OCI-LY3 (cell line): ENCODE measurements at regions not wholly inside any gene's neighbourhood (a gene's known extent, or its start where the extent isn't known, plus 50 kb on each side); places are given as distances from the start of the nearest gene placed in this dataset.
"Not testable (repeated sequence)": the region's sequence is repeated elsewhere in the genome, so short reads cannot be mapped to it uniquely, and the experiment has no call there.

Experiments used
- H2AFZ ChIP-seq: fragments of 200-600, 300-600 bp; shearing (Covaris generic); 2 replicates; pipeline ENCODE4 v1.6.0; 2014; ENCODE audit warnings: antibody characterized with exemption, low read depth, low read length
- H3K27ac ChIP-seq: fragments of 200-600, 300-600 bp; sonication (generic); 2 replicates; pipeline ENCODE4 v1.5.1; 2014; ENCODE audit warnings: mild to moderate bottlenecking, low read length, moderate library complexity, mixed read lengths
- H3K27me3 ChIP-seq: fragments of 200-600, 300-600 bp; sonication (generic); 2 replicates; pipeline ENCODE4 v1.6.1; 2014; ENCODE audit warnings: low read depth, low read length, mixed read lengths
- H3K36me3 ChIP-seq: fragments of 200-600, 300-600 bp; sonication (generic); replicated peaks from 2 replicates; pipeline ENCODE3; 2014; ENCODE audit warnings: low read depth, low read length, mixed read lengths
- H3K4me1 ChIP-seq: fragments of 300-600, 200-600 bp; sonication (generic); 2 replicates; pipeline ENCODE4 v1.6.1; 2014; ENCODE audit warnings: low read length, mixed read lengths
- H3K4me2 ChIP-seq: fragments of 200-600, 300-600 bp; sonication (generic); 2 replicates; pipeline ENCODE4 v1.6.1; 2014; ENCODE audit warnings: low read length, mixed read lengths
- H3K4me3 ChIP-seq: fragments of 300-600, 200-600 bp; sonication (generic); 2 replicates; pipeline ENCODE4 v1.5.1; 2014; ENCODE audit warnings: antibody characterized with exemption, mild to moderate bottlenecking, low read length, moderate library complexity
- H3K79me2 ChIP-seq: fragments of 300-600, 200-600 bp; shearing (Covaris generic); 2 replicates; pipeline ENCODE4 v1.6.1; 2014; ENCODE audit warnings: mild to moderate bottlenecking, low read length, mixed read lengths
- H3K9ac ChIP-seq: fragments of 300-600, 200-600 bp; shearing (Covaris generic); 2 replicates; pipeline ENCODE4 v1.6.0; 2014; ENCODE audit warnings: mild to moderate bottlenecking, low read length, moderate library complexity
- H3K9me3 ChIP-seq: fragments of 200-600, 300-600 bp; shearing (Covaris generic); 2 replicates; pipeline ENCODE4 v1.6.1; 2014; ENCODE audit warnings: low read length, mixed read lengths; ENCODE audit not compliant: insufficient read depth
- H4K20me1 ChIP-seq: fragments of 200-600, 300-600 bp; sonication (generic); 2 replicates; pipeline ENCODE4 v1.6.1; 2016; ENCODE audit warnings: low read length, mixed read lengths; ENCODE audit not compliant: insufficient read depth
- CTCF ChIP-seq: fragments of 200-600, 300-600 bp; sonication (generic); IDR thresholded peaks from 2 replicates; pipeline ENCODE4 v1.5.1; 2014; ENCODE audit warnings: antibody characterized with exemption, low read length, low read depth
- EZH2phosphoT487 ChIP-seq: fragments of 200-600 bp; shearing (Covaris generic); IDR thresholded peaks from 2 replicates; pipeline ENCODE4 v1.6.1; 2018; ENCODE audit warnings: antibody characterized with exemption, mixed run types, low read depth

GRCh38 chr2:89828416-89828815 lies 1136.9 kb downstream of the RPIA start:
- not testable (repeated sequence) for H3K36me3 ChIP-seq, H3K9ac ChIP-seq, H3K4me1 ChIP-seq, H3K4me3 ChIP-seq, H3K79me2 ChIP-seq, H3K27ac ChIP-seq, H3K27me3 ChIP-seq, H4K20me1 ChIP-seq, H2AFZ ChIP-seq, H3K4me2 ChIP-seq
- H3K9me3 ChIP-seq: peaks cover 29% of the 10 kb centered on the region

- not testable (repeated sequence) for H3K27ac ChIP-seq, H3K9ac ChIP-seq, H3K36me3 ChIP-seq, H3K4me2 ChIP-seq, H3K79me2 ChIP-seq, H3K4me3 ChIP-seq, H2AFZ ChIP-seq, H4K20me1 ChIP-seq, H3K4me1 ChIP-seq, H3K27me3 ChIP-seq
- H3K9me3 ChIP-seq: peaks cover 22% of the 10 kb centered on the region
Observed at GRCh38 chr2:89828961-89829631, 1137.6 kb downstream of the RPIA start.

- no peak overlapping the region for H2AFZ ChIP-seq
- TF ChIP-seq EZH2phosphoT487: no peak
- TF ChIP-seq CTCF: no peak
- H3K79me2 ChIP-seq: no peaks in the 10 kb centered on the region
- H3K27me3 ChIP-seq: no peaks in the 10 kb centered on the region
- H3K9ac ChIP-seq: no peak overlapping the region
- no peak overlapping the region for H3K4me2 ChIP-seq
- H3K4me1 ChIP-seq: no peaks in the 10 kb centered on the region
- no peaks in the 10 kb centered on the region for H4K20me1 ChIP-seq
- peaks cover 16% of the 10 kb centered on the region for H3K9me3 ChIP-seq
- no peak overlapping the region for H3K4me3 ChIP-seq
- no peaks in the 10 kb centered on the region for H3K36me3 ChIP-seq
- no peak overlapping the region for H3K27ac ChIP-seq
Observed at GRCh38 chr2:89829828-89830227, 1138.4 kb downstream of the RPIA start.

GRCh38 chr2:89830341-89831218 lies 1139.1 kb downstream of the RPIA start:
- not testable (repeated sequence) for H2AFZ ChIP-seq, H4K20me1 ChIP-seq, H3K27ac ChIP-seq, H3K4me2 ChIP-seq, H3K36me3 ChIP-seq, H3K4me1 ChIP-seq, H3K79me2 ChIP-seq, H3K9ac ChIP-seq, H3K4me3 ChIP-seq, H3K27me3 ChIP-seq
- H3K9me3 ChIP-seq: peaks cover 14% of the 10 kb centered on the region

- no peaks in the 10 kb centered on the region for H3K36me3 ChIP-seq
- H3K4me2 ChIP-seq: no peak overlapping the region
- H3K79me2 ChIP-seq: no peaks in the 10 kb centered on the region
- no peaks in the 10 kb centered on the region for H4K20me1 ChIP-seq
- H3K4me3 ChIP-seq: no peak overlapping the region
- TF ChIP-seq EZH2phosphoT487 (no peak), CTCF (no peak)
- H3K9me3 ChIP-seq: peaks cover 8% of the 10 kb centered on the region
- no peak overlapping the region for H3K9ac ChIP-seq
- H3K27ac ChIP-seq: no peak overlapping the region
- H3K27me3 ChIP-seq: no peaks in the 10 kb centered on the region
- no peak overlapping the region for H2AFZ ChIP-seq
- H3K4me1 ChIP-seq: no peaks in the 10 kb centered on the region
Observed at GRCh38 chr2:89831641-89832498, 1140.4 kb downstream of the RPIA start.
